GM19328 (cell line): ENCODE measurements at regions not wholly inside any gene's neighbourhood (a gene's known extent, or its start where the extent isn't known, plus 50 kb on each side); places are given as distances from the start of the nearest gene placed in this dataset.
"Not testable (repeated sequence)": the region's sequence is repeated elsewhere in the genome, so short reads cannot be mapped to it uniquely, and the experiment has no call there.

Experiments used
- ATAC-seq: cut with Tn5 transposase; IDR thresholded peaks from one replicate; pipeline ENCODE4 v1.9.1; 2021; ENCODE audit warnings: mild to moderate bottlenecking, moderate library complexity; ENCODE audit not compliant: unreplicated experiment

- ATAC-seq = no peak
Measured at GRCh38 chr6:6412221-6412620, 91.8 kb upstream of the F13A1 start.

- no peak for ATAC-seq
Measured at GRCh38 chr6:6412700-6413099, 92.2 kb upstream of the F13A1 start.

- ATAC-seq = no peak
Measured at GRCh38 chr6:6414931-6415330, 94.5 kb upstream of the F13A1 start.

GRCh38 chr6:6417475-6417874 lies 97.0 kb upstream of the F13A1 start:
- no peak for ATAC-seq

GRCh38 chr6:6418421-6418820 lies 98.0 kb upstream of the F13A1 start:
- no peak for ATAC-seq

- ATAC-seq = no peak
Measured at GRCh38 chr6:6420107-6420506, 99.6 kb upstream of the F13A1 start.

- ATAC-seq = no peak
Measured at GRCh38 chr6:6434151-6434550, 113.7 kb upstream of the F13A1 start.

- no peak for ATAC-seq
Measured at GRCh38 chr6:6434723-6435122, 114.3 kb upstream of the F13A1 start.

- no peak for ATAC-seq
Measured at GRCh38 chr6:6436366-6436765, 115.9 kb upstream of the F13A1 start.

- ATAC-seq = no peak
Measured at GRCh38 chr6:6436946-6437345, 116.5 kb upstream of the F13A1 start.

- ATAC-seq = no peak
Measured at GRCh38 chr6:6438286-6438685, 117.8 kb upstream of the F13A1 start.

GRCh38 chr6:6439778-6440177 lies 119.3 kb upstream of the F13A1 start:
- ATAC-seq = no peak

GRCh38 chr6:6452002-6452401 lies 131.5 kb upstream of the F13A1 start:
- ATAC-seq = no peak

- ATAC-seq = no peak
Measured at GRCh38 chr6:6453186-6453585, 132.7 kb upstream of the F13A1 start.

GRCh38 chr6:6455272-6455671 lies 133.2 kb upstream of the LY86 start:
- ATAC-seq = no peak

- ATAC-seq = no peak
Measured at GRCh38 chr6:6458172-6458571, 130.3 kb upstream of the LY86 start.

- not testable (repeated sequence) for ATAC-seq
Measured at GRCh38 chr6:6459963-6460362, 128.6 kb upstream of the LY86 start.

GRCh38 chr6:6460416-6460815 lies 128.1 kb upstream of the LY86 start:
- no peak for ATAC-seq

- no peak for ATAC-seq
Measured at GRCh38 chr6:6461138-6461537, 127.4 kb upstream of the LY86 start.

- ATAC-seq = no peak
Measured at GRCh38 chr6:6466967-6467761, 121.4 kb upstream of the LY86 start.

GRCh38 chr6:6469074-6469473 lies 119.4 kb upstream of the LY86 start:
- ATAC-seq = no peak

GRCh38 chr6:6470123-6470522 lies 118.4 kb upstream of the LY86 start:
- no peak for ATAC-seq

- ATAC-seq = no peak
Measured at GRCh38 chr6:6471276-6471675, 117.2 kb upstream of the LY86 start.
